IPS-20b (cell line): ENCODE measurements at regions not wholly inside any gene's neighbourhood (a gene's known extent, or its start where the extent isn't known, plus 50 kb on each side); places are given as distances from the start of the nearest gene placed in this dataset.
"Not testable (repeated sequence)": the region's sequence is repeated elsewhere in the genome, so short reads cannot be mapped to it uniquely, and the experiment has no call there.

Source experiments
- H3K27ac ChIP-seq: one replicate; pipeline ENCODE4 v1.5.1; 2013; ENCODE audit warnings: low read length
- H3K27me3 ChIP-seq: 2 replicates; pipeline ENCODE4 v1.6.1; 2013; ENCODE audit warnings: mild to moderate bottlenecking, low read length, inconsistent platforms; ENCODE audit not compliant: insufficient read depth
- H3K36me3 ChIP-seq: 2 replicates; pipeline ENCODE4 v1.6.1; 2013; ENCODE audit warnings: low read depth, mild to moderate bottlenecking, inconsistent platforms, low read length, moderate library complexity; ENCODE audit not compliant: insufficient read depth
- H3K4me1 ChIP-seq: 2 replicates; pipeline ENCODE4 v1.6.1; 2013; ENCODE audit warnings: mild to moderate bottlenecking, control low read depth, inconsistent platforms, low read length, moderate library complexity; ENCODE audit not compliant: insufficient read depth
- H3K4me3 ChIP-seq: 2 replicates; pipeline ENCODE4 v1.5.1; 2013; ENCODE audit warnings: mild to moderate bottlenecking, low read length, inconsistent platforms
- H3K9ac ChIP-seq: 2 replicates; pipeline ENCODE4 v1.6.1; 2013; ENCODE audit warnings: low read depth, mild to moderate bottlenecking, inconsistent platforms, low read length, moderate library complexity
- H3K9me3 ChIP-seq: 2 replicates; pipeline ENCODE4 v1.6.1; 2013; ENCODE audit warnings: mild to moderate bottlenecking, low read depth, low read length, inconsistent platforms; ENCODE audit not compliant: insufficient read depth

- Histone ChIP-seq H3K4me1 (no peaks in the 10 kb centered on the region), H3K36me3 (no peaks in the 10 kb centered on the region), H3K9me3 (peaks cover 2% of the 10 kb centered on the region), H3K9ac (no peak overlapping the region), H3K27ac (no peak overlapping the region), H3K4me3 (no peak overlapping the region), H3K27me3 (no peaks in the 10 kb centered on the region)
These were observed 208.2 kb upstream of the DCC start for GRCh38 chr18:52131845-52132244.

DNA sequence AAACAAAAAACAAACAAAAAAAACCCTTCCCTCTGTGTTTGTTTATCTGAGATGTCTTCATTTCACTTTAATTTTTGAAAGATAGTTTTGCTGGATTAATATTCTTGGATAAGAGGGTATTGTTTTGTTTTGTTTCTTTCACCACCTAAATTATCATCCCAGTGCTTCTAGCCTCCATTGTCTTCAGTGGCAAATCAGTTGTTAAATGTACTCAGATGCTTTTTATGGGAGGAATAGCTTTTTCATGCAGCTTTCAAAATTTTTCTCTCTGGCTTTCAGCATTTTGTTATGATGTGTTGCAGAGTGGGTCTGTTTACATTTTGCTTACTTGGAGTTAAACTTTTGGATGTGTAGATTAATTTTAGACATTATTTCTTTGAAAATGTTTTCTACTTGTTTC is 203.5 kb upstream of the DCC start:
- H3K27me3 ChIP-seq: no peaks in the 10 kb centered on the region
- H3K9ac ChIP-seq: no peak overlapping the region
- H3K4me3 ChIP-seq: no peak overlapping the region
- no peaks in the 10 kb centered on the region for H3K36me3 ChIP-seq
- H3K9me3 ChIP-seq: peaks cover 16% of the 10 kb centered on the region
- H3K4me1 ChIP-seq: no peaks in the 10 kb centered on the region
- no peak overlapping the region for H3K27ac ChIP-seq

- Histone ChIP-seq H3K36me3 (no peaks in the 10 kb centered on the region), H3K4me3 (no peak overlapping the region), H3K4me1 (no peaks in the 10 kb centered on the region), H3K27me3 (no peaks in the 10 kb centered on the region), H3K9me3 (peaks cover 16% of the 10 kb centered on the region), H3K9ac (no peak overlapping the region), H3K27ac (no peak overlapping the region)
These were observed 199.0 kb upstream of the DCC start for GRCh38 chr18:52140986-52141385.

DNA sequence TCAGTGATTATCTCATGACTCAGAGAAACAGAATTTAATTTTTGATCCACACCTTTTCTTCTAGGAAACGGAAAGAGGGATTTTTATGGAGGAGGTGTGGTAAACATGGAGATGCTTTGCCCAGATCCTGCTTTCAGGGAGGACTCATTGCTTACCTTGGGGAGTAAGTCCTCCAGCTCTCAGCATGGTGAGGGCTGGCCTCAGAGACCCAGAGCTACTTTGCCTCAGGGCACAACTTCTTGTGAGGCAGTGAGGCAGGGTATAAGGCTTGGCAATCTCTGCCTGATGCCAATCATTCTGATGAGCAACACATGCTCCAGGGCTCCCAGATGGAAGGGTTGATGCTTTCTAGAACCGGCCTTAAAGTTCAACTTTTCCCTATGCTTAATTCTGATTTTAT is 189.9 kb upstream of the DCC start:
- no peaks in the 10 kb centered on the region for H3K4me1 ChIP-seq
- no peak overlapping the region for H3K4me3 ChIP-seq
- H3K27me3 ChIP-seq: no peaks in the 10 kb centered on the region

GRCh38 chr18:52152036-52152435 is 188.0 kb upstream of the DCC start:
- H3K9ac ChIP-seq: no peak overlapping the region
- H3K27me3 ChIP-seq: no peaks in the 10 kb centered on the region
- H3K4me1 ChIP-seq: no peaks in the 10 kb centered on the region
- no peak overlapping the region for H3K4me3 ChIP-seq
- H3K27ac ChIP-seq: no peak overlapping the region
- H3K36me3 ChIP-seq: no peaks in the 10 kb centered on the region
- H3K9me3 ChIP-seq: no peaks in the 10 kb centered on the region

More for the DNA sequence above, 189.9 kb upstream of the DCC start:
- Histone ChIP-seq H3K27ac (no peak overlapping the region), H3K9ac (no peak overlapping the region), H3K9me3 (no peaks in the 10 kb centered on the region), H3K36me3 (no peaks in the 10 kb centered on the region)

DNA sequence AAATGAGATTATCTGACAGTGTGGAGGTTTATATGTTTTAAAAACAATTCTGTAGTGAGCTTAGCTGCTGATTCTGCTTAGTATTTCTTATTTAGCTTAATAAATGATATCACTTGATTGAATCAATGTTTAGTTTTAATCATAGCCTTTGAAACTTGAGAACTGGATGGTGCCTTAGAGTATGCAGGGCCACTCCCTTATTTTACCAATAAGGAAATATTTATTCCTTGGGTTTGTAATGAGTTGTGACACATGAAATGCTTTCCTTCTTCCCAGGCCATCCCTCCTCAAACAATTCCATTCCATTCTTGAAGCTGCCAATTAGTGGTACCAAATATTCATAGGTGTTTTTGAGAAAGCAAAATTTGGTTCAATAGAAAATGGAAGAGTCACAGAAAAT is 183.8 kb upstream of the DCC start:
- Histone ChIP-seq H3K9me3 (no peaks in the 10 kb centered on the region), H3K27ac (no peak overlapping the region), H3K4me1 (peaks cover 4% of the 10 kb centered on the region; the same call in 1 of the 2 replicates), H3K4me3 (no peak overlapping the region), H3K36me3 (no peaks in the 10 kb centered on the region), H3K9ac (no peak overlapping the region), H3K27me3 (no peaks in the 10 kb centered on the region)

DNA sequence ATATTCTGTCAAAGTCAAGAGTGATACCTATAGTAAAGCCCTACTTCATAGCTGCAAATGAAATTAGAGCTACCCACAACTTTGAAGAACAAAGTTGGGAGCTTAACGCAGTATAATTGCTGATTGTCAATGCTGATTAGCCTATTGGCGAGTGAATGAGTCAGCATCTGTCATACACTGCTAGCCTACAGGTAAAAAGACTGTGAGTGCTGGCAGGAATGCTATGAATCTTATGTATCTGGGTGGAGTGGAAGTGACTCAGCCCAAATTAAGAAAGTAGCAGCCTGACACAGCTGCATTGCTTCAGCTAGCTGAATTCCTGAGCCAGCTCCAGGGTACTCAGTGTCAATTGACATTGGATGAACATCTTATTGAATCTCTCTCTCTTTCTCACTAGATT is 179.4 kb upstream of the DCC start:
- Histone ChIP-seq H3K36me3 (no peaks in the 10 kb centered on the region), H3K9me3 (peaks cover 17% of the 10 kb centered on the region; the same call in 1 of the 2 replicates), H3K4me3 (no peak overlapping the region), H3K27ac (no peak overlapping the region), H3K4me1 (peaks cover 4% of the 10 kb centered on the region; the same call in 1 of the 2 replicates), H3K27me3 (no peaks in the 10 kb centered on the region), H3K9ac (no peak overlapping the region)

- no peak overlapping the region for H3K27ac ChIP-seq
- no peak overlapping the region for H3K9ac ChIP-seq
- no peaks in the 10 kb centered on the region for H3K27me3 ChIP-seq
- no peaks in the 10 kb centered on the region for H3K36me3 ChIP-seq
- H3K4me3 ChIP-seq: no peak overlapping the region
- peaks cover 17% of the 10 kb centered on the region; the same call in 1 of the 2 replicates for H3K9me3 ChIP-seq
- H3K4me1 ChIP-seq: peaks cover 4% of the 10 kb centered on the region; the same call in 1 of the 2 replicates
These were observed 176.5 kb upstream of the DCC start for GRCh38 chr18:52163478-52163877.

DNA sequence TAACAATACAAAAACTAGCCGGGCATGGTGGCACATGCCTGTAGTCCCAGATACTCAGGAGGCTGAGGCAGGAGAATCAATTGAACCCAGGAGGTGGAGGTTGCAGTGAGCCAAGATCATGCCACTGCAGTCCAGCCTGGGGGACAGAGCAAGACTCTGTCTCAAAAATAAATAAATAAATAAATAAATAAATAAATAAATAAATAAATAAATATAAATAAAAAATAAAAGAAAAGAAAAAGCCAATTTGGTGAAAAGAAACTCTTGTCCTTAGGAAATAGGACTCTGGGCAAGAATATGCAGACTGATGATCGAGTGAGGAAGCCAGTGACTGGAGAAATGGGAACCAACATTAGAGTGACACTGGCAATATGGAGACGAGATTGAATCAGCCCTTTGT is 171.9 kb upstream of the DCC start:
- H3K9me3 ChIP-seq: peaks cover 12% of the 10 kb centered on the region; the same call in 1 of the 2 replicates
- not testable (repeated sequence) for H3K4me3 ChIP-seq, H3K4me1 ChIP-seq, H3K27ac ChIP-seq, H3K9ac ChIP-seq, H3K36me3 ChIP-seq, H3K27me3 ChIP-seq

DNA sequence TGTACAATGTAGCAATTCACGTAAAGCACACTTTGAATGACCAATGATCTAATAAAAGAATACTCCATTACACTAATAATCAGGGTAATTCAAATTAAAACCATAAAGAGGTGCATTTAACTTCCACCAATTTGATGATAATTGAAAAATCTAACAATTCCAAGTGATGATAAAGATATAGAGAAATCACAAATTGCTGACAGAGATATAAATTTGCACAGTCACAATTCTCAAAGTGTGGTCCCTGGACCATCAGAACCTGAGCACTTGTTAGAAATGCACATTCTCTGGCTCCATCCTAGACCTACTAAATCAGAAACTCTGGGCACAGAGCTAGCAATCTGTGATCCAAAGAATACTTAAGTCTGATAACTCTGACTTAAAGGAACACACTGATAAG is 165.8 kb upstream of the DCC start:
- no peaks in the 10 kb centered on the region for H3K27me3 ChIP-seq
- H3K4me1 ChIP-seq: no peaks in the 10 kb centered on the region
- no peak overlapping the region for H3K9ac ChIP-seq
- no peaks in the 10 kb centered on the region for H3K9me3 ChIP-seq
- no peaks in the 10 kb centered on the region for H3K36me3 ChIP-seq
- H3K4me3 ChIP-seq: no peak overlapping the region
- H3K27ac ChIP-seq: no peak overlapping the region

- Histone ChIP-seq H3K27ac (no peak overlapping the region), H3K4me3 (no peak overlapping the region), H3K9me3 (no peaks in the 10 kb centered on the region), H3K4me1 (no peaks in the 10 kb centered on the region), H3K9ac (no peak overlapping the region), H3K27me3 (no peaks in the 10 kb centered on the region), H3K36me3 (no peaks in the 10 kb centered on the region)
These were observed 164.6 kb upstream of the DCC start for GRCh38 chr18:52175406-52175805.

GRCh38 chr18:52183107-52183506 is 156.9 kb upstream of the DCC start:
- no peaks in the 10 kb centered on the region for H3K36me3 ChIP-seq

DNA sequence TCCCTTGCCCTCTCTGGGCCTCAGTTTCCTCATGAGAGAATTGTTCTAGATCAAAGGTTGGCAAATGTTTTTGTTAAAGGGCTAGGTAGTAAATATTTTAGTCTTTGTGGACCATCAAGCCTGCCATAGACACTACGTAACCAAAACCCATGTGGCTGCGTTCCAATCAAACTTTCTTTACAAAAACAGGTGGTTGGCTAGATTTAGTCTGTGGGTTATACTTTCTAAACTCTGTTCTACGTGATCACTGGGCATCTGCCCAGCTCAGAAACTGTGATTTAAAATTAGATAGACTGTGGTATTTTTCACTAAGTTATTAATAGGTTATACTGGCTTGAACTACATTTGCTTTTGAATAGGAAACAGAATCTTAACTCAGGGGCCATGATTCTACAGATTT is 149.8 kb upstream of the DCC start:
- Histone ChIP-seq H3K4me1 (peaks cover 10% of the 10 kb centered on the region; the same call in 1 of the 2 replicates), H3K9ac (no peak overlapping the region), H3K4me3 (no peak overlapping the region), H3K27me3 (no peaks in the 10 kb centered on the region), H3K36me3 (no peaks in the 10 kb centered on the region), H3K9me3 (no peaks in the 10 kb centered on the region), H3K27ac (no peak overlapping the region)

More at GRCh38 chr18:52183107-52183506, 156.9 kb upstream of the DCC start:
- Histone ChIP-seq H3K9me3 (no peaks in the 10 kb centered on the region), H3K4me3 (no peak overlapping the region), H3K27ac (no peak overlapping the region), H3K4me1 (no peaks in the 10 kb centered on the region), H3K9ac (no peak overlapping the region), H3K27me3 (no peaks in the 10 kb centered on the region)
